ENCODE measurements at regions not wholly inside any gene's neighbourhood (a gene's known extent, or its start where the extent isn't known, plus 50 kb on each side); places are given as distances from the start of the nearest gene placed in this dataset.

DNA sequence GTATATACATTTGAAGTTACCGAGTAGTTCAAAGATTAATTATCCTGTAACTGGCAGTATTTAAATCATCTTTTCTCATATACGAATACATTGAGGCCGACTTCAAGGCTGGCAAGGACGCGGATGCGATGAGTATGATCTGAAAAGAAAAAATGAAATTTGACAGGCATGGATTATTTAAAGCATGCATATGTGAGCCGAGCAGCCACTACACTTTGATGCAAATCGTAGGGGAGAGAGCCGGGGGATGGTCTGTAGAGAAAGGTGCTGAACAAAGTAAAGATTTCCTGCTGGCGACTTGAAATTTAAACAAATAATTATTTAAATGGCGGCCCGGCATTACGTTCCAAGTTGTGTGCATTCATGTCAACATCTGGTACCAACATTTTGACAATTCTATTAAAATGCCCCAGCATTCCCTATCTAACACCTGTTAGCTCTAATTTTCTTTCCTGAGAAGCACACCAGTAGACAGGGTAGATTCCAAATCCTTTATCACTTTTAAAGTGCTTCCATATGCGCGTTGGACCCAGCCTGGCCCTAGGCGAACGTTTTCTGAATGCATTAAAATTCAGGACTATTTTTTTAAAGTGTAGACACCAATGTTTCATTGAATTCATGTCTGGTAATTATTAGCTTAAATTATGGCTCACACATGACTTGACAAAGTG is 188.7 kb downstream of the EMX2 start:
- Histone ChIP-seq H2BK15ac (ENCODE audit: low read length) (no peak overlapping the region), H3K18ac (ENCODE audit: extremely low read depth, low read length) (no peak overlapping the region), H3K4me2 (ENCODE audit: insufficient read depth in 1 of 2, low read depth in 2 of 2, low read length in 2 of 2) (no peak overlapping the region), H3K14ac (ENCODE audit: insufficient read length) (no peak overlapping the region), H3K27me3 (replicated peaks in 1 of 4; ENCODE audit: control insufficient read depth in 3 of 4, extremely low read depth in 1 of 4, insufficient read depth in 3 of 4, low read length in 3 of 4) (peaks cover 6 to 27% (median 21%) of the 10 kb centered on the region in 4 experiments), H4K91ac (replicated peaks; ENCODE audit: insufficient read length, low read length) (no peak overlapping the region), H3K9me3 (ENCODE audit: insufficient read depth in 2 of 2, low read depth in 1 of 2, low read length in 1 of 2) (no peaks in the 10 kb centered on the region), H3K79me1 (ENCODE audit: low read depth, low read length) (no peaks in the 10 kb centered on the region), H4K8ac (ENCODE audit: extremely low read depth, insufficient read depth, low read length) (no peak overlapping the region), H3K9ac (replicated peaks in 1 of 4; ENCODE audit: extremely low read depth in 1 of 4, low read depth in 3 of 4, low read length in 3 of 4) (no peak overlapping the region), H3K4ac (replicated peaks; ENCODE audit: insufficient read length, low read depth, low read length) (no peak overlapping the region), H4K5ac (ENCODE audit: insufficient read length, low read depth, low read length) (no peak overlapping the region), H2AK5ac (ENCODE audit: low read depth, low read length) (no peak overlapping the region), H3K23me2 (ENCODE audit: low read depth, low read length) (peaks cover 7% of the 10 kb centered on the region), H3K27ac (ENCODE audit: low read depth, low read length) (no peak overlapping the region), H2AFZ (ENCODE audit: low read length) (no peak overlapping the region), H2BK12ac (ENCODE audit: low read depth, low read length) (no peak overlapping the region), H2BK120ac (replicated peaks; ENCODE audit: low read depth, low read length) (no peak overlapping the region), H2BK5ac (ENCODE audit: low read depth, low read length) (no peak overlapping the region), H3K79me2 (ENCODE audit: control insufficient read depth in 1 of 2, insufficient read depth in 2 of 2, low read length in 2 of 2) (no peaks in the 10 kb centered on the region), H3K4me1 (replicated peaks in 1 of 4; ENCODE audit: control insufficient read depth in 3 of 4, insufficient read depth in 4 of 4, low read length in 3 of 4) (peaks cover 0 to 9% (median 3%) of the 10 kb centered on the region in 4 experiments; a peak in 3 of 7 replicates), H3K4me3 (ENCODE audit: extremely low read depth in 1 of 4, insufficient read depth in 2 of 4, low read depth in 3 of 4, low read length in 4 of 4) (no peak overlapping the region), H3K23ac (ENCODE audit: insufficient read length) (no peak overlapping the region), H2BK20ac (ENCODE audit: low read length) (no peak overlapping the region), H3K36me3 (ENCODE audit: control insufficient read depth in 2 of 4, insufficient read depth in 4 of 4, low read length in 3 of 4) (no peaks in the 10 kb centered on the region), H3K56ac (replicated peaks; ENCODE audit: insufficient read length, low read depth, low read length) (no peak overlapping the region), H4K20me1 (replicated peaks in 1 of 2; ENCODE audit: control insufficient read depth in 1 of 2, insufficient read depth in 2 of 2, low read length in 2 of 2) (no peaks in the 10 kb centered on the region)
- peak in 1 of 2 experiments; percentile 8 for DNase-seq (ENCODE audit: low read depth in 1 of 2, low spot score in 2 of 2)
- no peak for FAIRE-seq
- ChIA-PET POLR2A (ENCODE audit: partially characterized antibody) (no interaction called here), CTCF (ENCODE audit: partially characterized antibody) (interaction anchor here (0.6 to 1.2 kb wide), 3 partner anchors 10 to 37 kb away, joined by 3 read pairs; no protein-coding TSS in a partner anchor)
- WGBS, 2 experiments (ENCODE audit: extremely low coverage in 1 of 2, insufficient coverage in 1 of 2, insufficient read length in 1 of 2, insufficient replicate concordance in 2 of 2, low coverage in 1 of 2, low lambda C conversion rate in 2 of 2, missing lambda C conversion rate in 1 of 2), result 85% methylated on average over 17 of the region's 17 CpGs; no CpG with 5 or more reads in 1 of the 2 experiments
- TF ChIP-seq RNF2 (IDR thresholded peaks at IDR 0.05; ENCODE audit: borderline replicate concordance, low read depth, low read length, missing control alignments, poor library complexity, severe bottlenecking), result no peak
- TF ChIP-seq KDM1A (IDR thresholded peaks at IDR 0.05; ENCODE audit: borderline replicate concordance, low read length), result no peak
- TF ChIP-seq TBP (IDR thresholded peaks at IDR 0.05; ENCODE audit: low read depth, low read length), result no peak
- TF ChIP-seq EP300 (IDR thresholded peaks at IDR 0.05; ENCODE audit: borderline replicate concordance in 1 of 2, low read depth in 2 of 2, low read length in 2 of 2), result no peak
- TF ChIP-seq ATF2 (IDR thresholded peaks at IDR 0.05; ENCODE audit: low read length), result no peak
- TF ChIP-seq YY1 (IDR thresholded peaks at IDR 0.05; ENCODE audit: low read depth, low read length), result no peak
- no peak for TF ChIP-seq SIX5 (IDR thresholded peaks at IDR 0.05; ENCODE audit: low read depth, low read length)
- TF ChIP-seq SIRT6 (IDR thresholded peaks at IDR 0.05; ENCODE audit: low read length), result no peak
- no peak for TF ChIP-seq CREB1 (IDR thresholded peaks at IDR 0.05)

All from H1 (cell line).